Activated B cell treated with CpG ODN at 0.5 μM for 24 hours (primary cell): ENCODE measurements at regions not wholly inside any gene's neighbourhood (a gene's known extent, or its start where the extent isn't known, plus 50 kb on each side); places are given as distances from the start of the nearest gene placed in this dataset.

Experiments
- ATAC-seq: fragments of 200-7000 bp; cut with Tn5 transposase; one replicate; pipeline ENCODE4 v1.10.0; 2021; ENCODE audit warnings: low read depth, mild to moderate bottlenecking, moderate library complexity
- CTCF ChIA-PET: fragments of 350-600 bp; sonication (Branson Sonifier 250); formaldehyde crosslinking; loops from one replicate; lab custom pipeline; 2021; ENCODE audit warnings: antibody characterized with exemption; lab: Charles Lee
- POLR2A ChIA-PET: fragments of 350-600 bp; sonication (Branson Sonifier 250); formaldehyde crosslinking; loops from one replicate; lab custom pipeline; 2021; ENCODE audit warnings: antibody characterized with exemption; lab: Charles Lee
- DNase-seq: peaks from one replicate; pipeline ENCODE4 v3.0.0; 2022
- H3K27ac Mint-ChIP-seq: one replicate; pipeline ENCODE4 v1.8.0; 2020; ENCODE audit warnings: mixed read lengths
- H3K27me3 Mint-ChIP-seq: one replicate; pipeline ENCODE4 v1.8.0; 2021; ENCODE audit warnings: mixed read lengths
- H3K36me3 Mint-ChIP-seq: one replicate; pipeline ENCODE4 v1.8.0; 2021; ENCODE audit warnings: low read depth, mixed read lengths
- H3K4me1 Mint-ChIP-seq: one replicate; pipeline ENCODE4 v1.8.0; 2021; ENCODE audit warnings: mixed read lengths
- H3K4me3 Mint-ChIP-seq: one replicate; pipeline ENCODE4 v1.8.0; 2020; ENCODE audit warnings: mild to moderate bottlenecking, mixed read lengths
- H3K9me3 Mint-ChIP-seq: one replicate; pipeline ENCODE4 v1.8.0; 2020; ENCODE audit warnings: mixed read lengths
- intact Hi-C: fragments of 100-400 bp; cut with micrococcal nuclease; formaldehyde crosslinking; loops from one replicate; pipeline ENCODE4 v1.15.1; 2024
- TF ChIP-seq, protein P1 (sequence below): fragments of 200-600 bp; IDR thresholded peaks from one replicate; pipeline ENCODE4 v1.8.0; 2022; ENCODE audit warnings: antibody characterized with exemption, mild to moderate bottlenecking

DNA sequence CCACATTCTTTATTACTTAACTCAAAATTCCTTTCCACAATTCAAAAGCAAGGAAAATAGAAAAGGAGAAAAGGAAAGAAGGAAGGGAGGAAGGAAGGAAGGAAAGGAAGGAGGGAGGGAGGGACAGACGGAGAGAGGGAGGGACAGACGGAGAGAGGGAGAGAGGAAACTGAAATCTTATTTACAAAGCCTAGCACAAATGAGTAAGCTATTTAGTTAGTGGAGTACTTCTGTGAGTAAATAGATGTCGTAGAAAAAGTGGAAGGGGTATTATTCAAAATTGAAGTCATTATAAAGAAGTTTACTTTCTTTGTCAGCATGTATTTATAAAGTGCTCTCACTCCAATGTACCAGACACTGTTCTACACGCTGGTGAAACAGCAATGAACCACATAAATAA, 177.9 kb downstream of the CETN3 start:
- TF ChIP-seq, protein P1, sequence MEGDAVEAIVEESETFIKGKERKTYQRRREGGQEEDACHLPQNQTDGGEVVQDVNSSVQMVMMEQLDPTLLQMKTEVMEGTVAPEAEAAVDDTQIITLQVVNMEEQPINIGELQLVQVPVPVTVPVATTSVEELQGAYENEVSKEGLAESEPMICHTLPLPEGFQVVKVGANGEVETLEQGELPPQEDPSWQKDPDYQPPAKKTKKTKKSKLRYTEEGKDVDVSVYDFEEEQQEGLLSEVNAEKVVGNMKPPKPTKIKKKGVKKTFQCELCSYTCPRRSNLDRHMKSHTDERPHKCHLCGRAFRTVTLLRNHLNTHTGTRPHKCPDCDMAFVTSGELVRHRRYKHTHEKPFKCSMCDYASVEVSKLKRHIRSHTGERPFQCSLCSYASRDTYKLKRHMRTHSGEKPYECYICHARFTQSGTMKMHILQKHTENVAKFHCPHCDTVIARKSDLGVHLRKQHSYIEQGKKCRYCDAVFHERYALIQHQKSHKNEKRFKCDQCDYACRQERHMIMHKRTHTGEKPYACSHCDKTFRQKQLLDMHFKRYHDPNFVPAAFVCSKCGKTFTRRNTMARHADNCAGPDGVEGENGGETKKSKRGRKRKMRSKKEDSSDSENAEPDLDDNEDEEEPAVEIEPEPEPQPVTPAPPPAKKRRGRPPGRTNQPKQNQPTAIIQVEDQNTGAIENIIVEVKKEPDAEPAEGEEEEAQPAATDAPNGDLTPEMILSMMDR: no peak
- H3K4me3 Mint-ChIP-seq: no peak overlapping the region
- H3K9me3 Mint-ChIP-seq: no peaks in the 10 kb centered on the region
- no peak for ATAC-seq
- intact Hi-C loops: no loop called here
- H3K27me3 Mint-ChIP-seq: peaks cover 17% of the 10 kb centered on the region
- CTCF ChIA-PET: no interaction called here
- no peak overlapping the region for H3K27ac Mint-ChIP-seq
- no peaks in the 10 kb centered on the region for H3K4me1 Mint-ChIP-seq
- no peak for DNase-seq
- no peaks in the 10 kb centered on the region for H3K36me3 Mint-ChIP-seq
- POLR2A ChIA-PET: no interaction called here

DNA sequence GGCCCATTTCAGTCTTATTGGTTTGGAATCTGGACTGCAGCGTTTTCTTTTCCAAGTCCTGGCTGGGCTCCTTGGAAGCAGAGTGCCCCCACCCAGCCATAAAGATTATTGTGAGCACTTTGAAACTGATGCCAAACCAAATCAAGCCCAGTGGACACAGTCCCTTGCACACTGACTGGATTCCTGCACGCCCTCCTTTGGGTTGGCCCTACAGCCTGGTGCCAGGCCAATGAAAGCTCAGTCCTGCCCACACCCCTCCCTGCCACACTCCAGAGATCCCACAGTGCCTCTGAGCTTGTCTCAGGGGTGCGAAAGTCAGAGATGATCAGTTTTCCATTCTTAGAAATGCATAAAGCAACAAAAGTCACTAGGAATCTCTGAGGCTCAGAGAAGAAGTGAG, 181.9 kb downstream of the CETN3 start:
- no peaks in the 10 kb centered on the region for H3K9me3 Mint-ChIP-seq
- intact Hi-C loops: no loop called here
- H3K27ac Mint-ChIP-seq: no peak overlapping the region
- POLR2A ChIA-PET: no interaction called here
- no peaks in the 10 kb centered on the region for H3K36me3 Mint-ChIP-seq
- TF ChIP-seq, protein P1: no peak
- H3K4me3 Mint-ChIP-seq: no peak overlapping the region
- no peak for DNase-seq
- peaks cover 15% of the 10 kb centered on the region for H3K27me3 Mint-ChIP-seq
- ATAC-seq: no peak
- CTCF ChIA-PET: no interaction called here
- H3K4me1 Mint-ChIP-seq: no peaks in the 10 kb centered on the region

DNA sequence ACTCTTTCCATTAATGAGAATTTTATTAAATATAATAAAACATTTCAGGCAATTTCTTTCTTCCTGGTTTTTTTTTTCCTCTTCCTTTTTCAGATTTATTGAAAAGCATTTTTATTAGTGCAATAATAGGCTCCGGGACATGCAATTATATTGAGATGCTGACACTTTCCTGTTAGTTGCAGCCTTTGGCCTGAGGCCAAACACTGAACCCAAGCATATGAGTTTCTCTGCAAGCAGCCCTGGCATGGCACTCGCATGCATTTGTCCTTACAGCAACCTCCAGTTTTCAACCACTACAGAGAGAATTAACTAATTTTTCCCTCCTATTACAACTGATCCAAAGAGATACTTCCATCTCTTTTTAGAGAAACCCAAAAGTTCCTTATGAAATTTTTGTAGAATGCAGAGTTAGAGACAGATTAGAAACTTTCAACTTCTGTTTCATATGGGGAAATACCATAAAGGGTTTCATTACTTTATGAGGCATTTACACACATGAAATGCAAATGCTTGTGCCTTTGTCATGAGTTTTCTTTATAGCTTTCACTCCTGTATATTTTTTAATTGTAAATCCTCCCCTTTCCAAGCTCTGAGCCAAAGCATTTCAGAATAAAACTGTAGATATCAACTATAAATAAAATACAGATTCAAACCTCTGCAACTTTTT, 183.0 kb downstream of the CETN3 start:
- no peaks in the 10 kb centered on the region for H3K36me3 Mint-ChIP-seq
- intact Hi-C loops: no loop called here
- H3K27me3 Mint-ChIP-seq: peaks cover 12% of the 10 kb centered on the region
- DNase-seq (no peak), ATAC-seq (no peak)
- H3K4me3 Mint-ChIP-seq: no peak overlapping the region
- TF ChIP-seq, protein P1: no peak
- no peaks in the 10 kb centered on the region for H3K9me3 Mint-ChIP-seq
- no peak overlapping the region for H3K27ac Mint-ChIP-seq
- CTCF ChIA-PET: no interaction called here
- no peaks in the 10 kb centered on the region for H3K4me1 Mint-ChIP-seq
- POLR2A ChIA-PET: no interaction called here

DNA sequence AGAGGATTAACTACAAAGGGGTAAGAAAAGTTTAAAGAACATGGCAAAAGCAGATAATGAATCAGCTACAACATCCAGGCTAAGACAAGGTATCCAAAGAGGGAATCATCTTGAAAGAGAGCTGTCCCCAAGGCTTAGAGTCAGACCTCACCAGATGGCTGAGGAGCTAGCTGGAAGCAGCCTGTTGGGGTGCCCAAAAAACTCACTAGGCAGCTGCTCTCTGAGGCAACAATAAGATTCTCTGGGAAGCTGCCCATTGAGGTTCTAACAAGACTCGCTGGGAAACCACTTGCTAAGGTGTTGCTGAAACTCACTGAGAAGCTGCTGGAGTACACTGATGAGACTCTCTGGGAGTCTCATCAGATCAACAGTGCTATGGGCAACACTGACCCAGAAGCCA, 185.2 kb downstream of the CETN3 start:
- POLR2A ChIA-PET: no interaction called here
- intact Hi-C loops: no loop called here
- no peaks in the 10 kb centered on the region for H3K4me1 Mint-ChIP-seq

DNA sequence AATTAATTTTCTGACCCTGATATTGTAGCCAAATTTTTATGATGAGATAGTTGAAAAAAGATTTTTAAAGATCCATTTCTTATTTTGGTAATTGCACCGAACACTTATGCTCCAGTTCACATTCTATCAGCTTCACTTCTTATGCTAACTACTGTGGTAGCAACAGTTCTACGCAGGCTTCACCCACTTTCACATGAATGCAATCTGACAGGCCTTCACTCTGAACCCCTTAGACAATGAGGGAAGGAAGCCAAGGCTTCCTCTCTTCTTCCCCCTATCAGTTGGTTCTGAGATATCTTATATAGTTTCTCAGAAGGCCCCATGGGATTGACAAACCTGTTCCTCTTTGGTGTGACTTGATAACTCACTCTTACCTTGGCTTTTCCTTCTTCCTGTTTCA, 185.8 kb downstream of the CETN3 start:
- Mint-ChIP-seq H3K27ac (no peak overlapping the region), H3K36me3 (no peaks in the 10 kb centered on the region), H3K9me3 (no peaks in the 10 kb centered on the region), H3K4me1 (no peaks in the 10 kb centered on the region), H3K4me3 (no peak overlapping the region), H3K27me3 (peaks cover 10% of the 10 kb centered on the region)
- TF ChIP-seq, protein P1: no peak
- DNase-seq (no peak), ATAC-seq (no peak)
- ChIA-PET POLR2A (no interaction called here), CTCF (no interaction called here)
- intact Hi-C loops: no loop called here

More for the DNA sequence above, 185.2 kb downstream of the CETN3 start:
- Mint-ChIP-seq H3K36me3 (no peaks in the 10 kb centered on the region), H3K27ac (no peak overlapping the region), H3K9me3 (no peaks in the 10 kb centered on the region), H3K4me3 (no peak overlapping the region), H3K27me3 (peaks cover 9% of the 10 kb centered on the region)
- TF ChIP-seq, protein P1: no peak
- DNase-seq (no peak), ATAC-seq (no peak)
- CTCF ChIA-PET: no interaction called here
